GM06990 (cell line): ENCODE measurements at regions not wholly inside any gene's neighbourhood (a gene's known extent, or its start where the extent isn't known, plus 50 kb on each side); places are given as distances from the start of the nearest gene placed in this dataset.

Experiments
- DNase-seq: peaks from one replicate; pipeline ENCODE4 v3.0.0-alpha.2; 2011; ENCODE audit not compliant: insufficient read length; ENCODE audit errors: extremely low read depth
- H3K27me3 ChIP-seq: replicated peaks from 2 replicates; pipeline ENCODE4 v1.6.0; 2011; ENCODE audit warnings: low read length; ENCODE audit not compliant: control insufficient read depth, insufficient read depth
- H3K36me3 ChIP-seq: 2 replicates; pipeline ENCODE4 v1.5.1; 2011; ENCODE audit warnings: low read length; ENCODE audit not compliant: control insufficient read depth, insufficient read depth
- H3K4me3 ChIP-seq: replicated peaks from 2 replicates; pipeline ENCODE4 v1.5.1; 2011; ENCODE audit warnings: low read depth, mild to moderate bottlenecking, control low read depth, low read length
- TF ChIP-seq, protein P1 (sequence below): IDR thresholded peaks from 2 replicates; pipeline ENCODE4 v1.5.1; 2011; ENCODE audit warnings: low read length, control low read depth, mild to moderate bottlenecking, inconsistent platforms; ENCODE audit not compliant: insufficient read depth, poor library complexity, severe bottlenecking

DNA sequence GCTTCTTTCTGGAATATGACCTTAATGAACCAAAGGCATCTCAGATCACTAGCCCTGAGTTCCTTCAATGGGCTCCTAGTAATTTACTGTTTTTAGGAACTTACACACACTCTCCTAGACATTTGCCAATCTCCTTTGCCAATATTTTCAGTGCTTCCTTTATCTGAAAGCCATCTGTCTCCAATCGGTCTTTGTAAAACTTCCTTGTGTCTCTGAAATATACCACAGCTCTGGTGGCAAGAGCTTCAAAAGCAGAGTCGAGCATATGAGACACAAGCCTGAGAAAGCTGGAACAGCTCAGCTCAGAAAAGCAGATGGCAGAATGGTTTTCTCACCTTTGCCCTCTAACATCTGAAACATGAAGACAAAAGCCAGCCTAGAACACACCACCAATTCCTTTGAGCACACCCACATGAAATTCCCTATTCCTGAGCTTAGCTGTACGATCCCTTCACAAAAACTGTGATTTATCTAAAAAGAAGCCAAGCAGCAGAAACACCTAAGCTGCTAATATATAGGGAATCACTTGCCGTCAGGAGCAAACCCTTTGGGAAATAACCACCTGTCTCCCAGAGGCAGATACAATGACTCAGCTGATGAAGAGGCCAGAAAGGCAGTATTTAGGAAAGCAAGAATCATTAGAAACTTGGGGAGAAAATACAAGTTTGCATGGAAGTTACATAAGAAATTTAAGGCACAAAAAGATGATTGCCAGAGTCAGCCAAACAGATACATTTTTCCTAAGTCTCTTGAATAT lies 70.2 kb upstream of the ANK3 start:
- H3K27me3 ChIP-seq, result no peaks in the 10 kb centered on the region
- DNase-seq, result no peak
- TF ChIP-seq, protein P1, sequence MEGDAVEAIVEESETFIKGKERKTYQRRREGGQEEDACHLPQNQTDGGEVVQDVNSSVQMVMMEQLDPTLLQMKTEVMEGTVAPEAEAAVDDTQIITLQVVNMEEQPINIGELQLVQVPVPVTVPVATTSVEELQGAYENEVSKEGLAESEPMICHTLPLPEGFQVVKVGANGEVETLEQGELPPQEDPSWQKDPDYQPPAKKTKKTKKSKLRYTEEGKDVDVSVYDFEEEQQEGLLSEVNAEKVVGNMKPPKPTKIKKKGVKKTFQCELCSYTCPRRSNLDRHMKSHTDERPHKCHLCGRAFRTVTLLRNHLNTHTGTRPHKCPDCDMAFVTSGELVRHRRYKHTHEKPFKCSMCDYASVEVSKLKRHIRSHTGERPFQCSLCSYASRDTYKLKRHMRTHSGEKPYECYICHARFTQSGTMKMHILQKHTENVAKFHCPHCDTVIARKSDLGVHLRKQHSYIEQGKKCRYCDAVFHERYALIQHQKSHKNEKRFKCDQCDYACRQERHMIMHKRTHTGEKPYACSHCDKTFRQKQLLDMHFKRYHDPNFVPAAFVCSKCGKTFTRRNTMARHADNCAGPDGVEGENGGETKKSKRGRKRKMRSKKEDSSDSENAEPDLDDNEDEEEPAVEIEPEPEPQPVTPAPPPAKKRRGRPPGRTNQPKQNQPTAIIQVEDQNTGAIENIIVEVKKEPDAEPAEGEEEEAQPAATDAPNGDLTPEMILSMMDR, result no peak

GRCh38 chr10:60456053-60456452 lies 66.4 kb upstream of the ANK3 start:
- no peak for DNase-seq
- TF ChIP-seq, protein P1, result peak; percentile 2
- Histone ChIP-seq H3K36me3 (no peaks in the 10 kb centered on the region), H3K4me3 (no peak overlapping the region), H3K27me3 (no peaks in the 10 kb centered on the region)

More for the DNA sequence above, 70.2 kb upstream of the ANK3 start:
- Histone ChIP-seq H3K4me3 (no peak overlapping the region), H3K36me3 (no peaks in the 10 kb centered on the region)

GRCh38 chr10:60454336-60454735 lies 64.7 kb upstream of the ANK3 start:
- no peaks in the 10 kb centered on the region for H3K36me3 ChIP-seq
- H3K27me3 ChIP-seq, result no peaks in the 10 kb centered on the region
- no peak for DNase-seq
- H3K4me3 ChIP-seq, result no peak overlapping the region
- TF ChIP-seq, protein P1, result no peak

DNA sequence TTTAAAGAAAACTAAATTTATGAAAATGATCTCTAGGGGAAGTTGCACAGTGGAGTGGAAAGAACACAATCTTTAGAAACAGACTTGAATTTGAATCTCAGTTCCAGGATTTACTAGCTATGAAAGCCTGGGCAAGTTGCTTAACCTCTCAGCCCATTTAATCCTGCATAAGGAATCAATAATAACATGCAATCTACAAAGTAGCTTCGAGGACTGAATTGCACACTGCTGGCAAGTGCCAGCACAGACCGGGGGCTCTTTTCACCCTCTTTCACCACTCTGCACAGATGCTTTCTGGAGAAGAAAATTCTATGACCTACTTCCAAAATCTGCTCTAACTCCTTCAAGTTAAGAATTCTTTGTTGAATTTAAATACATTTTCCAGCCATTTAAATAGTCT lies 63.4 kb upstream of the ANK3 start:
- H3K36me3 ChIP-seq, result no peaks in the 10 kb centered on the region
- H3K27me3 ChIP-seq, result no peaks in the 10 kb centered on the region
- no peak overlapping the region for H3K4me3 ChIP-seq
- TF ChIP-seq, protein P1, result no peak
- no peak for DNase-seq

GRCh38 chr10:60450291-60450690 lies 60.6 kb upstream of the ANK3 start:
- H3K4me3 ChIP-seq, result no peak overlapping the region
- DNase-seq, result no peak

More at GRCh38 chr10:60450291-60450690, 60.6 kb upstream of the ANK3 start:
- no peaks in the 10 kb centered on the region for H3K27me3 ChIP-seq
- H3K36me3 ChIP-seq, result no peaks in the 10 kb centered on the region
- TF ChIP-seq, protein P1, result no peak
